ENCODE measurements at regions not wholly inside any gene's neighbourhood (a gene's known extent, or its start where the extent isn't known, plus 50 kb on each side); places are given as distances from the start of the nearest gene placed in this dataset.
"Not testable (repeated sequence)": the region's sequence is repeated elsewhere in the genome, so short reads cannot be mapped to it uniquely, and the experiment has no call there.

GRCh38 chr12:73731658-73732057 is 806.0 kb upstream of the ATXN7L3B start:
- no peak for DNase-seq (ENCODE audit: extremely low read depth in 1 of 11, low read depth in 9 of 11, low spot score in 4 of 11)

GRCh38 chr12:73769337-73769736 is 768.3 kb upstream of the ATXN7L3B start:
- peak in 1 of 11 donors; percentile 0 for DNase-seq (ENCODE audit: extremely low read depth in 1 of 11, low read depth in 9 of 11, low spot score in 4 of 11)

- no peak for DNase-seq (ENCODE audit: extremely low read depth in 1 of 11, low read depth in 9 of 11, low spot score in 4 of 11)
These were observed 739.1 kb upstream of the ATXN7L3B start for GRCh38 chr12:73798523-73798922.

- no peak for DNase-seq (ENCODE audit: extremely low read depth in 1 of 11, low read depth in 9 of 11, low spot score in 4 of 11)
These were observed 722.5 kb upstream of the ATXN7L3B start for GRCh38 chr12:73815072-73815645.

- no peak for DNase-seq (ENCODE audit: extremely low read depth in 1 of 11, low read depth in 9 of 11, low spot score in 4 of 11)
These were observed 720.5 kb upstream of the ATXN7L3B start for GRCh38 chr12:73817161-73817560.

- DNase-seq (ENCODE audit: extremely low read depth in 1 of 11, low read depth in 9 of 11, low spot score in 4 of 11): no peak
These were observed 703.9 kb upstream of the ATXN7L3B start for GRCh38 chr12:73833746-73834145.

- no peak for DNase-seq (ENCODE audit: extremely low read depth in 1 of 11, low read depth in 9 of 11, low spot score in 4 of 11)
These were observed 695.7 kb upstream of the ATXN7L3B start for GRCh38 chr12:73841963-73842362.

GRCh38 chr12:73863546-73863945 is 674.1 kb upstream of the ATXN7L3B start:
- DNase-seq (ENCODE audit: extremely low read depth in 1 of 11, low read depth in 9 of 11, low spot score in 4 of 11): no peak

GRCh38 chr12:73867147-73867546 is 670.5 kb upstream of the ATXN7L3B start:
- DNase-seq (ENCODE audit: extremely low read depth in 1 of 11, low read depth in 9 of 11, low spot score in 4 of 11): no peak

- not testable (repeated sequence) for DNase-seq (ENCODE audit: extremely low read depth in 1 of 11, low read depth in 9 of 11, low spot score in 4 of 11)
These were observed 660.3 kb upstream of the ATXN7L3B start for GRCh38 chr12:73877291-73877690.

- no peak for DNase-seq (ENCODE audit: extremely low read depth in 1 of 11, low read depth in 9 of 11, low spot score in 4 of 11)
These were observed 645.4 kb upstream of the ATXN7L3B start for GRCh38 chr12:73892201-73892600.

GRCh38 chr12:73898645-73899044 is 639.0 kb upstream of the ATXN7L3B start:
- no peak for DNase-seq (ENCODE audit: extremely low read depth in 1 of 11, low read depth in 9 of 11, low spot score in 4 of 11)

- DNase-seq (ENCODE audit: extremely low read depth in 1 of 11, low read depth in 9 of 11, low spot score in 4 of 11): peak in 1 of 11 donors; percentile 5
These were observed 635.4 kb upstream of the ATXN7L3B start for GRCh38 chr12:73902260-73902659.

- DNase-seq (ENCODE audit: extremely low read depth in 1 of 11, low read depth in 9 of 11, low spot score in 4 of 11): no peak
These were observed 630.9 kb upstream of the ATXN7L3B start for GRCh38 chr12:73906757-73907156.

GRCh38 chr12:73935817-73936216 is 601.8 kb upstream of the ATXN7L3B start:
- DNase-seq (ENCODE audit: extremely low read depth in 1 of 11, low read depth in 9 of 11, low spot score in 4 of 11): peak in 1 of 11 donors; percentile 2

GRCh38 chr12:73947326-73948026 is 590.2 kb upstream of the ATXN7L3B start:
- DNase-seq (ENCODE audit: extremely low read depth in 1 of 11, low read depth in 9 of 11, low spot score in 4 of 11): no peak

GRCh38 chr12:73950507-73950906 is 587.1 kb upstream of the ATXN7L3B start:
- DNase-seq (ENCODE audit: extremely low read depth in 1 of 11, low read depth in 9 of 11, low spot score in 4 of 11): no peak

GRCh38 chr12:73951956-73952703 is 585.5 kb upstream of the ATXN7L3B start:
- no peak for DNase-seq (ENCODE audit: extremely low read depth in 1 of 11, low read depth in 9 of 11, low spot score in 4 of 11)

GRCh38 chr12:73964641-73965040 is 573.0 kb upstream of the ATXN7L3B start:
- DNase-seq (ENCODE audit: extremely low read depth in 1 of 11, low read depth in 9 of 11, low spot score in 4 of 11): no peak

- no peak for DNase-seq (ENCODE audit: extremely low read depth in 1 of 11, low read depth in 9 of 11, low spot score in 4 of 11)
These were observed 564.1 kb upstream of the ATXN7L3B start for GRCh38 chr12:73973486-73973885.
